Common myeloid progenitor, CD34-positive (primary cell): ENCODE measurements at regions not wholly inside any gene's neighbourhood (a gene's known extent, or its start where the extent isn't known, plus 50 kb on each side); places are given as distances from the start of the nearest gene placed in this dataset.
"Not testable (repeated sequence)": the region's sequence is repeated elsewhere in the genome, so short reads cannot be mapped to it uniquely, and the experiment has no call there.

Source experiments
- CTCF ChIA-PET: fragments of 350-600 bp; sonication (Branson Sonifier 250); formaldehyde crosslinking; loops from one replicate; lab custom pipeline; 2021; ENCODE audit warnings: antibody characterized with exemption; lab: Charles Lee
- POLR2A ChIA-PET: fragments of 350-600 bp; sonication (Branson Sonifier 250); formaldehyde crosslinking; loops from one replicate; lab custom pipeline; 2021; ENCODE audit warnings: antibody characterized with exemption; lab: Charles Lee
- DNase-seq, 3 donors: peaks; one replicate each; pipeline versions ENCODE4 v3.0.0 to v3.0.0-alpha.2; 2013
- H3K27ac ChIP-seq, 2 experiments: 1 replicate in 1 of 2; 2 replicates in 1 of 2; pipeline ENCODE4 v1.7.0; 2013; ENCODE audit warnings: inconsistent platforms in 2 of 2, low read length in 2 of 2, mild to moderate bottlenecking in 2 of 2, low read depth in 1 of 2, moderate library complexity in 1 of 2; ENCODE audit not compliant: severe bottlenecking in 2 of 2, insufficient read depth in 1 of 2, poor library complexity in 1 of 2
- H3K27me3 ChIP-seq, 5 experiments: replicated peaks in 2 of 5; 1 replicate in 3 of 5; 2 replicates in 2 of 5; pipeline versions ENCODE4 v1.6.1 to v1.7.0; 2013; ENCODE audit warnings: low read length in 4 of 5, mild to moderate bottlenecking in 2 of 5, moderate library complexity in 2 of 5, inconsistent platforms in 1 of 5; ENCODE audit not compliant: insufficient read depth in 5 of 5, control insufficient read depth in 4 of 5
- H3K36me3 ChIP-seq, 4 experiments: 1 replicate in 2 of 4; 2 replicates in 2 of 4; pipeline versions ENCODE4 v1.6.1 to v1.7.0; 2013; ENCODE audit warnings: low read length in 3 of 4, control low read depth in 1 of 4, mild to moderate bottlenecking in 1 of 4; ENCODE audit not compliant: control insufficient read depth in 4 of 4, insufficient read depth in 4 of 4
- H3K4me1 ChIP-seq, 4 experiments: 1 replicate in 3 of 4; 2 replicates in 1 of 4; pipeline versions ENCODE4 v1.6.1 to v1.7.1; 2013; ENCODE audit warnings: low read length in 3 of 4, mild to moderate bottlenecking in 3 of 4, control low read depth in 1 of 4, inconsistent platforms in 1 of 4, moderate library complexity in 1 of 4; ENCODE audit not compliant: control insufficient read depth in 4 of 4, insufficient read depth in 4 of 4; ENCODE audit errors: control extremely low read depth in 1 of 4
- H3K4me3 ChIP-seq, 7 experiments: 1 replicate in 4 of 7; 2 replicates in 3 of 7; pipeline versions ENCODE4 v1.5.1 to v1.7.0; 2013; ENCODE audit warnings: mild to moderate bottlenecking in 7 of 7, low read length in 6 of 7, moderate library complexity in 6 of 7, inconsistent platforms in 2 of 7, low read depth in 2 of 7, control low read depth in 1 of 7; ENCODE audit not compliant: insufficient read depth in 4 of 7, control insufficient read depth in 1 of 7; ENCODE audit errors: extremely low read depth in 1 of 7
- H3K9me3 ChIP-seq, 5 experiments: 1 replicate in 4 of 5; 2 replicates in 1 of 5; pipeline versions ENCODE4 v1.6.1 to v1.7.1; 2013; ENCODE audit warnings: low read length in 4 of 5, mild to moderate bottlenecking in 2 of 5, inconsistent platforms in 1 of 5, low read depth in 1 of 5, moderate library complexity in 1 of 5; ENCODE audit not compliant: control insufficient read depth in 4 of 5, insufficient read depth in 2 of 5; ENCODE audit errors: control extremely low read depth in 1 of 5
- WGBS: methylation state at CpG from one replicate; pipeline ENCODE4 v1.1.5; 2013; ENCODE audit not compliant: insufficient coverage; 5-methylcytosine and 5-hydroxymethylcytosine counted together

DNA sequence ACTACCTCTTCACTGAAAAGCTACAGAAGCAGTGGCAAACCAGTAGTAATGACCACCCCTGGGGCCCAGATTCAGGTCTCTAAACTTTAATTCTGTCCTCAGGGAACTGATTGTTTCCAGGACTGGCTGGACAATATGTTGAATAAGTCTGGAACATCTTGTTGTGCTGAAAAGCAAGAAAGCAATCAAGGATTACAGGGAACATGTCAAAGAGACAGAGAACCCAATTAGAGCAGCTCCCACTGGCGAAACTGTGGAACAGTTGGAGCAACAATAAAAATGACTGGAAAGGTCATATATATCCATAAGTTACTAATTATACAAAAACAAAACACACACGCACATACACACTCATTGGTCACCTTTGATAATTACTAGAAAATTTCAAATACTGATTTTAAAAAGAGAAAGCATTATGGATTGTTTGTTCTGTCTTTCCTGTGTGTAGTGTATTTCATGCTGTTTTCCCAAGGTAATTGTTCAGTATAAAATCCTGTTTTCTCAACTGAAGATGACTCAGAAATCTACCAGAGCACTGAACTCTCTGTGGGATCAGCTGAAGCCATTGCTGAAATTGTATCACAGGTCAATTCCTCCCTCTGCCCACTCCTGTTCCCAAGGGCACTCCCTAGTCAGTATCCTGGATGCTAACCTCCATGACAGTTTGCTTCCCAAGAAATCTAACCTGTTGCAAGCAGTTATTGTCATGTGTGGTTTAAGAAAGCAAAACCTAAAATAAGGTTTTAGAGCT, 83.6 kb upstream of the RGS1 start:
- Histone ChIP-seq H3K4me1 (peaks cover 0 to 13% (median 3%) of the 10 kb centered on the region in 4 experiments), H3K27ac (no peak overlapping the region), H3K9me3 (no peaks in the 10 kb centered on the region), H3K36me3 (no peaks in the 10 kb centered on the region), H3K4me3 (no peak overlapping the region), H3K27me3 (no peaks in the 10 kb centered on the region)
- ChIA-PET CTCF (interaction anchor here (0.6 to 3.5 kb wide), 5 partner anchors 15 to 112 kb away, joined by 3 to 17 read pairs (median 4); no protein-coding TSS in a partner anchor), POLR2A (no interaction called here)
- no CpG with 5 or more reads among the region's 2 CpGs for WGBS
- DNase-seq = no peak

DNA sequence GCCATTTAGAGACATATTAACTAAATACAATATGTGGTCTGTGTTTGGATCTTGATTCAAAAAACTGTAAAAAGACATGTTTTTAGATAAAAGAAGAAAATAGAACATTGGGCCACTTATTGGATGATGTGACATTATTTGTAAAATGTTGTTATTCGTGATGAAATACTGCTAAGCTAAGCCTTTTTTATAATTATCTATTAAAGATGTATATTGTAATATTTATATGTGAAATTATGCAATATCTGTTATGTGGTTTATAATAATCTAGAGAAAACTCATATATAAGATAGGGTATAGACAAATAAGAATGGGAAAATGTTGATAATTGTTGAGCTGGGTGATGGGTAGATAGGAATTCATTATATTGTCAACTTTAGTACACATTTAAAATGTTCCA, 82.0 kb upstream of the RGS1 start:
- H3K27me3 ChIP-seq = no peaks in the 10 kb centered on the region
- H3K9me3 ChIP-seq = no peaks in the 10 kb centered on the region
- ChIA-PET POLR2A (no interaction called here), CTCF (no interaction called here)
- no peak overlapping the region for H3K27ac ChIP-seq
- no peak for DNase-seq
- no CpG with 5 or more reads among the region's 1 CpG for WGBS
- H3K4me1 ChIP-seq = peaks cover 0 to 13% (median 3%) of the 10 kb centered on the region in 4 experiments
- H3K4me3 ChIP-seq = no peak overlapping the region
- no peaks in the 10 kb centered on the region for H3K36me3 ChIP-seq

DNA sequence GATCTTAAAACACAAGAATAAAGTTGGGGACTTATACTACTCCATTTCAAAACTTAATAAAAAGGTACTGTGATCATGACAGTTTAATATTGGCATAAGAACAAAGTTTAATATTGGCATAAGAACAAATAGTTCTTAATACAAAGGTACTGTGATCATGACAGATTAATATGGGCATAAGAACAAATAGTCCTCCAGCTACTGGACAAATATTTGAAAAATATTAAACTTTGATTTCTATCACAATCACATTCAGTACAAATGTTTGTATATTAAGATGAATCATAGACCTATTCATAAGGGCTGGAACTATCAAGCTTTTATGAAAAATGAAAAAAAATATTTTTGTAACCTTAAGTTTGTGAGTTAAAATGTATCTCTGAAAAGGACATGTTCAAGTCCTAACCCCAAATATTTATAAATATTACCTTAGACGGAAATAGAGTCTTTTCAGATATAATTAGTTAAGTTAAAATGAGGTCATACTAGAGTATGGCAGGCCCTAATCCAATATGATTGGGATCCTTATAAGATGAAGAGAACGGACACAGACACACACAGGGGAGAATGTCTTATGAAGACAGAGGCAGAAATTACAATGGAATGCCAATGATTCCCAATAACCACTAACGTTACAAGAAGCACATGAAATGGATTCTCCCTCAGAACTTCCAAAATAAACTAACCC, 79.1 kb upstream of the RGS1 start:
- CTCF ChIA-PET = interaction anchor here (1.1 to 1.6 kb wide), 3 partner anchors 20 to 310 kb away, joined by 3 to 6 read pairs (median 3); no protein-coding TSS in a partner anchor
- no peaks in the 10 kb centered on the region for H3K27me3 ChIP-seq
- WGBS = no CpG with 5 or more reads among the region's 3 CpGs
- POLR2A ChIA-PET = interaction anchor here (0.7 kb wide), 1 partner anchor 16 kb away, joined by 5 read pairs; no protein-coding TSS in a partner anchor
- H3K27ac ChIP-seq = no peak overlapping the region
- peaks cover 0 to 4% (median 0%) of the 10 kb centered on the region in 5 experiments for H3K9me3 ChIP-seq
- H3K4me1 ChIP-seq = no peaks in the 10 kb centered on the region
- no peaks in the 10 kb centered on the region for H3K36me3 ChIP-seq
- no peak overlapping the region for H3K4me3 ChIP-seq
- no peak for DNase-seq

DNA sequence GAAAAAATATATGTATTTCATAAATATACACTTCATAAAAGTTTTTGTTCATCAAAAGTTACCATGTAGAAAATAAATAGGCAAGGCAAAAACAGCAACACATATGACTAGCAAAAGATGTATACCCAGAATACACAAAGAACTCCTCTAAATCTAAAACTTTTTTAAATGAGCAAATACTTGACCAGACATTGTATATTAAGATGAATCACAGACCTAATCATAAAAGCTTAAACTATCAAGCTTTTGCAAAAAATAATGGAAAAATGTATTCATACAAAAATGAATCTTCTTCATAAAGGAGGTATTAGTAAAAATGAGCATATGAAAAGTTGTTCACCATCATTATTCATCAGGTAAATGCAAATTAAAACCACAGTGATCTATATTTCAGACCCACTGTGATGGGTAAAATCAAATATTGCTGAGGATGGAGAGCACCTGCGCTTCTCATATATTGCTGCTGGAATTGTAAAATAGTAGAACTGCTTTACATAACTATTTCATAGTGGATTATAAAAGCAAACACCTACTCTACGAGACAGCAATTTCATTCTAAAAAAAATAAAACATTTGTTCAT, 78.3 kb upstream of the RGS1 start:
- CTCF ChIA-PET = interaction anchor here (1.4 kb wide), 1 partner anchor 20 kb away, joined by 3 read pairs; no protein-coding TSS in a partner anchor
- POLR2A ChIA-PET = no interaction called here
- H3K27me3 ChIP-seq = no peaks in the 10 kb centered on the region
- H3K4me3 ChIP-seq = no peak overlapping the region
- no peaks in the 10 kb centered on the region for H3K4me1 ChIP-seq
- no peaks in the 10 kb centered on the region for H3K36me3 ChIP-seq
- WGBS = no CpG with 5 or more reads among the region's 2 CpGs
- peaks cover 0 to 4% (median 0%) of the 10 kb centered on the region in 5 experiments for H3K9me3 ChIP-seq
- H3K27ac ChIP-seq = no peak overlapping the region
- no peak for DNase-seq

DNA sequence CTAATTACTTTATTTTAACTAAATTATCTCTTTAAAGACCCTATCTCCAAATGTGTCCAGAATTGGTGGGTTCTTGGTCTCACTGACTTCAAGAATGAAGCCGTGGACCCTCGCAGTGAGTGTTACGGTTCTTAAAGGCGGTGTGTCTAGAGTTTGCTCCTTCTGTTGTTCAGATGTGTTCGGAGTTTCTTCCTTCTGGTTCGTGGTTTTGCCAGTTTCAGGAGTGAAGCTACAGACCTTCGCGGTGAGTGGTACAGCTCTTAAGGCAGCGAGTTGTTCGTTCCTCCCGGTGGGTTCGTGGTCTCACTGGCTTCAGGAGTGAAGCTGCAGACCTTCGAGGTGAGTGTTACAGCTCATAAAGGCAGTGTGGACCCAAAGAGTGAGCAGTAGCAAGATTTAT, 77.5 kb upstream of the RGS1 start:
- CTCF ChIA-PET = interaction anchor here (1.4 to 1.5 kb wide), 2 partner anchors 19 to 21 kb away, joined by 3 read pairs; no protein-coding TSS in a partner anchor
- 95% methylated on average over 11 of the region's 13 CpGs for WGBS

DNA sequence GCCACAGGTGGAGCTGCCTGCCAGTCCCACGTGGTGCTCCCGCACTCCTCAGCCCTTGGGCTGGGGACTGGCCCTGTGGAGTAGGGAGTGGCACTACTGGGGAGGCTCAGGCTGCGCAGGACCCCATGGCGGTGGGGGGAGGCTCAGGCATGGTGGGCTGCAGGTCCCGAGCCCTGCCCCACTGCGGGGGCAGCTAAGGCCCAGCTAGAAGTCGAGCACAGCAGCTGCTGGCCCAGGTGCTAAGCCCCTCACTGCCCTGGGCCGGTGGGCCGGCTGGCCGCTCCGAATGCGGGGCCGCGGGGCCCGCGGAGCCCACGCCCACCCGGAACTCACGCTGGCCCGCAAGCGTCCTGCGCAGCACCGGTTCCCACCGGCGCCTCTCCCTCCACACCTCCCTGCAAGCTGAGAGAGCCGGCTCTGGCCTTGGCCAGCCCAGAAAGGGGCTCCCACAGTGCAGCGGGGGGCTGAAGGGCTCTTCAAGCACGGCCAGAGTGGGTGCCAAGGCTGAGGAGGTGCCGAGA, 76.5 kb upstream of the RGS1 start:
- POLR2A ChIA-PET, H3K27me3 ChIP-seq, H3K27ac ChIP-seq, H3K4me3 ChIP-seq, DNase-seq, H3K4me1 ChIP-seq, H3K9me3 ChIP-seq, H3K36me3 ChIP-seq: not testable (repeated sequence)
- CTCF ChIA-PET = interaction anchor here (0.8 to 1.5 kb wide), 2 partner anchors 16 to 22 kb away, joined by 3 read pairs; no protein-coding TSS in a partner anchor
- over 99% methylated on average over 17 of the region's 29 CpGs for WGBS

More for the DNA sequence above, 77.5 kb upstream of the RGS1 start:
- POLR2A ChIA-PET, H3K4me1 ChIP-seq, H3K27me3 ChIP-seq, DNase-seq, H3K4me3 ChIP-seq, H3K36me3 ChIP-seq, H3K27ac ChIP-seq, H3K9me3 ChIP-seq: not testable (repeated sequence)
